B cell (primary cell): ENCODE measurements at regions not wholly inside any gene's neighbourhood (a gene's known extent, or its start where the extent isn't known, plus 50 kb on each side); places are given as distances from the start of the nearest gene placed in this dataset.

Source experiments
- ATAC-seq: fragments of 200-7000 bp; cut with Tn5 transposase; one replicate; pipeline ENCODE4 v1.10.0; 2021; ENCODE audit warnings: low read depth, mild to moderate bottlenecking, moderate number of reproducible peaks, moderate library complexity
- CTCF ChIA-PET: fragments of 350-600 bp; sonication (Branson Sonifier 250); formaldehyde crosslinking; loops from one replicate; lab custom pipeline; 2021; ENCODE audit warnings: antibody characterized with exemption, inconsistent platforms; lab: Charles Lee
- POLR2A ChIA-PET: fragments of 350-600 bp; sonication (Branson Sonifier 250); formaldehyde crosslinking; loops from one replicate; lab custom pipeline; 2021; ENCODE audit warnings: antibody characterized with exemption; lab: Charles Lee
- DNase-seq: peaks from one replicate; pipeline ENCODE4 v3.0.0; 2013
- H2AFZ ChIP-seq: 2 replicates; pipeline ENCODE4 v1.6.1; 2012; ENCODE audit warnings: mild to moderate bottlenecking, low read depth, low read length; ENCODE audit not compliant: insufficient read depth, poor library complexity, severe bottlenecking
- H3K27ac ChIP-seq, 2 donors: 1 replicate in 1 of 2; 2 replicates in 1 of 2; pipeline ENCODE4 v1.5.1; 2012 to 2013; ENCODE audit warnings: low read length in 2 of 2, mild to moderate bottlenecking in 2 of 2, moderate library complexity in 1 of 2
- H3K27me3 ChIP-seq, 4 experiments: fragments of 200-600 bp in 1 of 4; sonication (generic) in 1 of 4; replicated peaks in 1 of 4; 1 replicate in 2 of 4; 2 replicates in 2 of 4; pipeline versions ENCODE4 v1.6.1 to v1.7.0; 2013 to 2016; ENCODE audit warnings: low read length in 3 of 4, mild to moderate bottlenecking in 2 of 4, mixed read lengths in 1 of 4, moderate library complexity in 1 of 4; ENCODE audit not compliant: insufficient read depth in 4 of 4, control insufficient read depth in 3 of 4; ENCODE audit errors: control extremely low read depth in 1 of 4
- H3K36me3 ChIP-seq, 2 experiments: replicated peaks in 1 of 2; 1 replicate in 1 of 2; 2 replicates in 1 of 2; pipeline versions ENCODE4 v1.6.1 to v1.7.1; 2013; ENCODE audit warnings: low read length in 1 of 2; ENCODE audit not compliant: insufficient read depth in 2 of 2, control insufficient read depth in 1 of 2; ENCODE audit errors: control extremely low read depth in 1 of 2, extremely low read depth in 1 of 2
- H3K4me1 ChIP-seq, 2 donors: fragments of 200-600 bp in 1 of 2; sonication (generic) in 1 of 2; 1 replicate in 1 of 2; 2 replicates in 1 of 2; pipeline versions ENCODE4 v1.5.1 to v1.6.1; 2013 to 2017; ENCODE audit warnings: low read length in 2 of 2; ENCODE audit not compliant: control insufficient read depth in 2 of 2, insufficient read depth in 2 of 2
- H3K4me2 ChIP-seq: replicated peaks from 2 replicates; pipeline ENCODE3; 2012; ENCODE audit warnings: mild to moderate bottlenecking, low read depth, low read length; ENCODE audit not compliant: poor library complexity, severe bottlenecking
- H3K4me3 ChIP-seq, 5 experiments: fragments of 200-600 bp in 1 of 5; sonication (generic) in 1 of 5; 1 replicate in 3 of 5; 2 replicates in 2 of 5; pipeline versions ENCODE4 v1.5.1 to v1.7.0; 2011 to 2016; ENCODE audit warnings: low read length in 4 of 5, mild to moderate bottlenecking in 4 of 5, low read depth in 2 of 5, control low read depth in 1 of 5, moderate library complexity in 1 of 5; ENCODE audit not compliant: insufficient read depth in 1 of 5; ENCODE audit errors: control extremely low read depth in 1 of 5, extremely low read depth in 1 of 5
- H3K79me2 ChIP-seq: fragments of 200-600 bp; sonication (generic); one replicate; pipeline ENCODE4 v1.6.0; 2016; ENCODE audit warnings: low read length; ENCODE audit not compliant: control insufficient read depth, insufficient read depth
- H3K9ac ChIP-seq: fragments of 200-600 bp; sonication (generic); 2 replicates; pipeline ENCODE4 v1.6.1; 2017; ENCODE audit warnings: mild to moderate bottlenecking, low read length, moderate library complexity
- H3K9me3 ChIP-seq, 3 donors: one replicate each; pipeline versions ENCODE4 v1.6.1 to v1.7.1; 2013; ENCODE audit warnings: low read length in 2 of 3; ENCODE audit not compliant: control insufficient read depth in 2 of 3, insufficient read depth in 1 of 3; ENCODE audit errors: control extremely low read depth in 1 of 3
- H4K20me1 ChIP-seq: 2 replicates; pipeline ENCODE4 v1.6.0; 2012; ENCODE audit warnings: mild to moderate bottlenecking, low read length; ENCODE audit not compliant: insufficient read depth, control insufficient read depth, poor library complexity, severe bottlenecking
- H3K27ac Mint-ChIP-seq: one replicate; pipeline ENCODE4 v1.8.0; 2021; ENCODE audit warnings: mixed read lengths
- H3K27me3 Mint-ChIP-seq: one replicate; pipeline ENCODE4 v1.8.0; 2021; ENCODE audit warnings: mixed read lengths
- H3K4me1 Mint-ChIP-seq: one replicate; pipeline ENCODE4 v1.8.0; 2021; ENCODE audit warnings: mixed read lengths
- H3K4me3 Mint-ChIP-seq: one replicate; pipeline ENCODE4 v1.8.0; 2021; ENCODE audit warnings: mixed read lengths
- H3K9me3 Mint-ChIP-seq: one replicate; pipeline ENCODE4 v1.8.0; 2022; ENCODE audit warnings: mixed read lengths; ENCODE audit not compliant: insufficient read depth
- CTCF ChIP-seq: fragments of 200-600 bp; IDR thresholded peaks from one replicate; pipeline ENCODE4 v1.8.0; 2022; ENCODE audit warnings: antibody characterized with exemption, mild to moderate bottlenecking
- EZH2 ChIP-seq: IDR thresholded peaks from 2 replicates; pipeline ENCODE4 v1.6.1; 2012; ENCODE audit warnings: borderline replicate concordance, low read depth, mild to moderate bottlenecking, moderate library complexity, low read length; ENCODE audit not compliant: insufficient read depth, poor library complexity, severe bottlenecking
- WGBS: methylation state at CpG from one replicate; pipeline ENCODE4 v1.1.5; 2013; ENCODE audit warnings: missing lambda C conversion rate; ENCODE audit not compliant: insufficient coverage; 5-methylcytosine and 5-hydroxymethylcytosine counted together
- intact Hi-C: fragments of 100-400 bp; cut with micrococcal nuclease; formaldehyde crosslinking; loops from one replicate; pipeline ENCODE4 v1.10.0; 2022

DNA sequence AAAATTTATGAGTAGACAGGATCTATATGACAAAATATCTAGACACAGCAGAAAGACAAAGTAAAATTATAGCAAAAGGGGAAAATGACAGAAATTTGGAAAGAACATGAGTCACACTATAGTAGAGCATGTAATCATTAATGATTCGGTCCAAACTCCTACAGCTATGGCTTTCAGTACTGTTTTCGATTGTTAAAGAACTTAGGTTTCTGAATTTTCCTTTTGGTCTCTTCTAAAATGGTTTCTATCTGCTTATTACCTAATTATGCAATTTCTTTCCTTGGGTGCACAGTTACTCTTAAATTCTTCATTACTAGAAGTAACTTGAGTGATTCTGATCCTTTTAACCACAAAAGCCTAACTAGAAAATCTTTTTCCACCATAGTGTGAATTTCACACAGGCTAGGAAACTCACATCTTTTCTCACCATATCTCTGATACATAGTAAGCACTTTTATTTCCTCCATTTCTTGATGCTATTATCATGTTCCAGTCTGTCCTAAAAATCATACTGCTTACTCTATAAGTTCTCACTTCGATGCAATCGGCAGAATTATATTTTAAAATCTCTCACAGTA, 1101.4 kb downstream of the PCDH9 start:
- ChIA-PET CTCF (no interaction called here), POLR2A (no interaction called here)
- Mint-ChIP-seq H3K9me3 (no peaks in the 10 kb centered on the region), H3K27ac (no peak overlapping the region), H3K27me3 (no peaks in the 10 kb centered on the region), H3K4me3 (no peak overlapping the region), H3K4me1 (no peaks in the 10 kb centered on the region)
- ATAC-seq (no peak), DNase-seq (no peak)
- H2AFZ ChIP-seq, result no peak overlapping the region
- no peak overlapping the region for H3K9ac ChIP-seq
- H3K4me2 ChIP-seq, result no peak overlapping the region
- H3K79me2 ChIP-seq, result no peaks in the 10 kb centered on the region
- no peaks in the 10 kb centered on the region for H3K36me3 ChIP-seq
- H4K20me1 ChIP-seq, result no peaks in the 10 kb centered on the region
- H3K4me3 ChIP-seq, result no peak overlapping the region
- H3K9me3 ChIP-seq, result no peaks in the 10 kb centered on the region
- no peaks in the 10 kb centered on the region for H3K4me1 ChIP-seq
- intact Hi-C loops, result no loop called here
- TF ChIP-seq CTCF, result no peak
- TF ChIP-seq EZH2, result no peak
- no peaks in the 10 kb centered on the region for H3K27me3 ChIP-seq
- H3K27ac ChIP-seq, result no peak overlapping the region
- no CpG with 5 or more reads among the region's 4 CpGs for WGBS

- no peaks in the 10 kb centered on the region for H3K4me1 Mint-ChIP-seq
- no peak overlapping the region for H3K9ac ChIP-seq
- TF ChIP-seq CTCF (no peak), EZH2 (no peak)
- ATAC-seq (no peak), DNase-seq (no peak)
- no peak overlapping the region for H3K27ac ChIP-seq
- no peaks in the 10 kb centered on the region for H4K20me1 ChIP-seq
- no peak overlapping the region for H3K4me3 Mint-ChIP-seq
- no peaks in the 10 kb centered on the region for H3K9me3 Mint-ChIP-seq
- H3K27ac Mint-ChIP-seq, result no peak overlapping the region
- no peak overlapping the region for H3K4me3 ChIP-seq
- no peaks in the 10 kb centered on the region for H3K27me3 ChIP-seq
- WGBS, result no CpG with 5 or more reads among the region's 1 CpG
- ChIA-PET POLR2A (no interaction called here), CTCF (no interaction called here)
- no peaks in the 10 kb centered on the region for H3K27me3 Mint-ChIP-seq
- H3K4me1 ChIP-seq, result no peaks in the 10 kb centered on the region
- H3K9me3 ChIP-seq, result no peaks in the 10 kb centered on the region
- no peak overlapping the region for H3K4me2 ChIP-seq
- no peaks in the 10 kb centered on the region for H3K36me3 ChIP-seq
- H3K79me2 ChIP-seq, result no peaks in the 10 kb centered on the region
- no peak overlapping the region for H2AFZ ChIP-seq
- intact Hi-C loops, result no loop called here
Observed at GRCh38 chr13:66128201-66128600, 1101.9 kb downstream of the PCDH9 start.
